ENCODE measurements at regions not wholly inside any gene's neighbourhood (a gene's known extent, or its start where the extent isn't known, plus 50 kb on each side); places are given as distances from the start of the nearest gene placed in this dataset.

- no peak for DNase-seq (ENCODE audit: low read depth)
Observed at GRCh38 chr13:33372251-33372919, 86.8 kb upstream of the STARD13 start.

DNA sequence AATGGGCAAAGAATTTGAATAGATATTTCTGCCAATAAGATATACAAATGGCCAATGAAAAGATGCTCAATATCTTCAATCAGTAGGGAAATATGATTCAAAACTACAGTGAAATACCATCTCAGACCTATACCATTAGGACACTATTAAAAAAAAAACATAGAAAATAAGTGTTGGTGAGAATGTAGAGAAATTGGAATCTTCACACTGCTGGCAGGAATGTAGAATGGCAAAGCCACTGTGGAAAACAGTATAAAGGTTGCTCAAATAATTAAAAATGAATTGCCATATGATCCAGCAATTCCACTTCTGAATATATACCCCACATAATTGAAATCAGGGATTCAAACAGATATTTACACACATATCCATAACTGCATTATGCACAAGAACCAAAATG, 88.1 kb upstream of the STARD13 start:
- DNase-seq (ENCODE audit: low read depth), result no peak

GRCh38 chr13:33375421-33375820, 89.9 kb upstream of the STARD13 start:
- DNase-seq (ENCODE audit: low read depth), result no peak

- no peak for DNase-seq (ENCODE audit: low read depth)
Observed at GRCh38 chr13:33376212-33376611, 90.7 kb upstream of the STARD13 start.

DNA sequence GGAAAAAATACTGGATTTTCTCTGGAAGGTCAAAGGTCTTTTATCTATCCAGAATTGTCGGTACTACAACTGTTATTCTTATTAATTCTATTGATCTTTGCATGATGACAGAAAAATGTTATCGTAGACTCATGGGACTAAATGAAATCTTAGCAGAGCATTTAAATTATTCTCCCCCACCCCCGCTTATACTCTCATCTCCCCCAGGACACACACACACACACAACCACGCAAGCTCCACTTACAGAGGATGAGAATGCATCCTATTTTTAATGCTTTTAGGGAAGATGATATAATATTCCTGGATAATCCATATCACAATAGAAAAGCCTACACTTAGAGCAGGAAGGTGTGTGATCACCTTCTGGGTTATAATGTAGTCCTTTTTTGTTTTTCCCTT, 91.9 kb upstream of the STARD13 start:
- DNase-seq (ENCODE audit: low read depth), result no peak

DNA sequence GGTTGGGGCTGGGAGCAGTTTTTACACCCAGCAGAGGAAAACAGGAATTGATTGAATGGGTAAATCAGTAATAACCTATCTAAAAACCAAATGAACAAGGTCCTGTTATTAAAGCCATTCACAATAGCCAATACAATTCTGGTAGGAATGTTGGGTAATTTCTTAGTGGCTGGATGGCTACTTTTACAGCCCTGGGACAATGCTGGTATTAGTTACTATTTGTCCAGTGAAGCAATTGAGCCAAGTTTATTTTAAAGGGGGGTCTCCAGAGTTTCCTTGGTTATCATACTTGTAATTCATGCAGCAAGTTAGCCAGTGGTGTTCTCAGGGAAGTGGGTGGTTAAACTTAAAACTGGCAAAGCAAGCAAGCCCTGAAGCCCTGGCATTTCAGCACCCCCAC, 92.3 kb upstream of the STARD13 start:
- no peak for DNase-seq (ENCODE audit: low read depth)

DNA sequence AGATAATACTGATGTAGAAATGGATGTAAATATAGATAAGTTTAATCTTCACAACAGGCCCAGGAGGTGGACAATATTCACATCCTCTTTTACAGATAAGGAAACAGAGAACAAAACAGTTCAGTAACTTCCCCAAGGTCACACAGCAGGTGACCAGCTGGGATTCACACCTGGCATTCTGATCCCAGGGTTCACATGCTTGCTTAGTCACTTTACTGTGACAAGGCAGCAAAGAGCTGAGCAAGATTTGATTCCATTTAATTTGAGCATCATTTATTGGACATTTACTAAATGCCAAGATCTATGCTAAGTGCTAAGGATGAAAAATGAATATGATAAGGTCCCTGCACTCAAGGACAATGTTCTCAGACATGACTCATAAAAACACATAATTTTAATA, 94.1 kb upstream of the STARD13 start:
- no peak for DNase-seq (ENCODE audit: low read depth)

- DNase-seq (ENCODE audit: low read depth), result no peak
Observed at GRCh38 chr13:33380487-33381079, 95.0 kb upstream of the STARD13 start.

DNA sequence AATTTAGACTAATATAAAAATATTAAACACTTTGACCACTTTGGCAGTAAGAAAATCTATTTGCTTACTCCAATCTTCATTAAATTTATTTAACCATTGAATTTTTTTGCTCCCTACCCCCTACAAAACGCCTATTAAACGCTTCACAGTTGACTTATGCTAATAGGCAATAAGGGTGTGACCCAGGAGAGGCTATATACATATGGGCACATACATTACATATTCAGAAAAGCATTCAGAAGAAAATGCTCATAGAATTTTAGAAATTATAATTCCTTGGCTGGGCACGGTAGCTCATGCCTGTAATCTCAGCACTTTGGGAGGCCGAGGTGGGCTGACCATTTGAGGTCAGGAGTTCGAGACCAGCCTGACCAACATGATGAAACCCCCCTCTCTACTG, 95.6 kb upstream of the STARD13 start:
- DNase-seq (ENCODE audit: low read depth), result no peak

DNA sequence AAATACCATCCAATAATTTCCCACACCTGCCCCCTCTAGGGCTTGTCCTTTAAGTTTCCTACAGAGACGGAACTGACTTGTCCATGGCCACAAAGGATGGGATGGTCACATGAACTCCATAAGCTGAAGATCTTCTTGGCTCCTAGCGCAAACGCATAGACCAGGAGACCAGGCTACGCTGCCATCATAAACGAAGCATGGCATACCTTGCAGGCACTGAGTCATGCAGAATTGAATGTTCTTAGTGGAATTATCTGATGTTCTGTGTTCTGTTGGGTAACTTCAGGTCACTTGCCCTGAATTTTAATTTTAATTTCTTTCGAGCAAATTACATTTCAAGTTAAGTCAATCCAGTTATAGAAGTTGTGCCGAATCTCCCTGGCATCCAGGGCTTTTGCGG, 96.4 kb upstream of the STARD13 start:
- DNase-seq (ENCODE audit: low read depth), result no peak

DNA sequence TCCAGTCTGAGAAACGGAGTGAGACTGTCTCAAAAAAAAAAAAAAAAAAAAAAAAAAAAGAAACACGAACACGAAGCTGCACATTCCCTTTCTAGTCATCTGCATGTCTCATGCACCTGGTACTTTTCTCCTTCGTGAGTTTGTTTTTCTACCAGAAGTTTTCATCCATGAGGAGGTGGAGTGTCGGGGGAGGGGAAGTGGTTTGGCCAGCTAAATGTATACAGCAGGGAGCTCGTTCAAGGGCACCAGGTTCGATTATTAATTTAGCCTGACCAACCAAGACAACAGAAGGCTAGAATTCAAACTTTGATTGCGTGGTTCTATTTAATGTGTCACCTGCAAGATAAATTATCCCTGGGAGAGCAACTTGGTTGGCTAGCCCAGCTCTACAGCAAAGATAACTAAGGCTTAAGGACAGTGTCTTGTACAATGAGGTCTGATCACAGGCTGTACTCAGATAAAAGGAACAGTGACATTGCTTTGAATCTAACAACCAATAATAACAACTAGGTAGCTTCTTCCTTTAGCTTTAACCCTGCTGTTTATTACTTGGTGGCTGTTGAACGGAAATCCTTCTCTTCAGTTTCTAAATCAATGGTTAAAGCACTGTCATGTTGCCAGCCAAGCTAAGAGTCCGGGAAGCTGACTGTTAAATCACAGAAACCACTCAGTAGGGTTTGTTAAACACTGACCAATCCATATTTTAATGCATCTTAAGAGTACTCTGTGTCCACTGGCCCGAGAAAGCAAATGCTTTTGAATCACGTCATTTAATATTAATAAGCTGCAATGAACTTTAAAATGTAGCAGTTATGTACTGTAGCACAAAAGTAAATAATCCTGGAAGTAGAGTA, 98.4 kb upstream of the STARD13 start:
- DNase-seq (ENCODE audit: low read depth), result no peak

GRCh38 chr13:33388286-33388998, 102.9 kb upstream of the STARD13 start:
- no peak for DNase-seq (ENCODE audit: low read depth)

DNA sequence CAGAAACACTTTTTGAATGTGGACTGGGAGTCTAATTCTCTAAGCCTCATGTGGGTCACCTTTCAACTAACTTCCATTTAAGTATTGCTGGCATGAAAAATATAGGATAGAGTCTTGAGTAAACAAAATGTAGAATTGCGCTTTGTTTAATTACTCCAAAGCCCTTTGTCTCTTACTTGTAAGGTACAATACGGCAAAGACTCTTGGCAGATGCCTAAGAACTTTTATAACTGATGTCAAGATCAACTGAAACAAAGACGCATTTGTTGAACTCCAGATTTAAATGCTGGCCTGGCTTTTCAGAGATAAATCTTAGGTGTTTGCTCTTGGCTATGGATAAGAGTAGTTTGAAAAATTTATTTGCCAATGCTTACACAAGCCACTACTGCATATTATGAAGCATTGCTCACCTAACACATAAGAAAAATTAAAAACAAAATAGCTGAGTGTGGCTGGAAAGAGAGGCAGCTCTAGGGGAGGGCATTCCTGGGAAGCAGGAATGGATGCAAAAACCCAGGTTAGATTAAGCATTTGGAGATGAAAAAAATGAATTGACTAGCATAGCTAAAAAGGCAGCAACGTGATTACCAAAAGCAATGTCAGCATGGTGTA, 107.3 kb upstream of the STARD13 start:
- DNase-seq (ENCODE audit: low read depth), result no peak

DNA sequence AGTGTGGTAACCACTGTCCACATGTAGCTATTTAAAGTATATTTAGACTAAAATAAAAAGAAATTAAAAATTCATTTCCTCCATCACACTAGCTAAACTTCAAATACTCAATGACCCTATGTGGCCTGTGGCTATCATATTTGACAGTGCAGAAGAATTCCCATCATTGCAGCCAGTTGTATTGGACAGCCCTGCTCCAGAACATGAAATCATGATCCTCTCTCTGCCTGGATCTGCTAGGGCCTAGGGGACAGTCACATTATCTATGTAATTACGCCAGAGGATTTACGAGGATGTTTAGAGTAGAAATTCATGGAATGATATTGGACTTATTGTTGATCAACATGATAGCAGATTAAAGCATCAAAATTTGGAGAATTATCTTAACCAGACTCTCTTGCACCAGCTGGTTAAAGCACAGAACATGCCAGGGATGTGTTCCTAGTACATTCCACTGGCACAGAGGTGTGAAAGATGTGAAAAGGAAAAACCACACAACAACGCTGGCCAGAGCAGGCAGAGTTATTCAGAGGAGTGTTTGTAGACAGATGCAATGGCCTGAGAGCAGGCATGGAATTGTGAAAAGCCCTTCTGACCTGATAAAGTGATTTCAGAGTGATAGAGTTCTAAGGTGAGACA, 108.9 kb upstream of the STARD13 start:
- no peak for DNase-seq (ENCODE audit: low read depth)

GRCh38 chr13:33401238-33401637, 115.7 kb upstream of the STARD13 start:
- DNase-seq (ENCODE audit: low read depth), result no peak

- DNase-seq (ENCODE audit: low read depth), result no peak
Observed at GRCh38 chr13:33402975-33403374, 117.4 kb upstream of the STARD13 start.

DNA sequence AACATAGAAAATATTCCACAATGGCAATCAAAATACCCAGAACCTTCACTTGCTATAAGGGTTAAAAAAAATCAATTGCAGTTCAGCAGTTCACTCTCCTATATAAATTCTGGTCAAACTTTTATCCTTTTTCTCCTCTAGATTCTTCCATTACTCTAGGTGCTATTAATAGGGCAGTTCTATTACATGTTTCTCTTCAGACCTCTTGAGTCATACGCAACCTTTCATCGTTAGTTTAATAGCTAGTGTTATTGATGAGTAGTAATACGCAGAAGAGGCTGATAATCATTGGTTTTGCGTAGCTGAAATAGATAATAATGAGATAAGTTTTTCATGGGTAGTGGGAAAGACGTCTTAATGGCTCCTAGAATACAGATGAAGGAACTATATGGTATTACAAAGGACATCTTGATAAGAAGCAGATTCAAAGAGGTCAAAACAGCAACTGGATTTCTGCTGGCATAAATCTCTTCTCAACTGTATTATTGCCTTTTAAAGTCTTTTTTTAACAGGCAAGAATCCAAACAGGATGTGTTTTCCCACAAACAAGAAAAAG, 118.3 kb upstream of the STARD13 start:
- DNase-seq (ENCODE audit: low read depth), result no peak

GRCh38 chr13:33405371-33405770, 119.8 kb upstream of the STARD13 start:
- no peak for DNase-seq (ENCODE audit: low read depth)

DNA sequence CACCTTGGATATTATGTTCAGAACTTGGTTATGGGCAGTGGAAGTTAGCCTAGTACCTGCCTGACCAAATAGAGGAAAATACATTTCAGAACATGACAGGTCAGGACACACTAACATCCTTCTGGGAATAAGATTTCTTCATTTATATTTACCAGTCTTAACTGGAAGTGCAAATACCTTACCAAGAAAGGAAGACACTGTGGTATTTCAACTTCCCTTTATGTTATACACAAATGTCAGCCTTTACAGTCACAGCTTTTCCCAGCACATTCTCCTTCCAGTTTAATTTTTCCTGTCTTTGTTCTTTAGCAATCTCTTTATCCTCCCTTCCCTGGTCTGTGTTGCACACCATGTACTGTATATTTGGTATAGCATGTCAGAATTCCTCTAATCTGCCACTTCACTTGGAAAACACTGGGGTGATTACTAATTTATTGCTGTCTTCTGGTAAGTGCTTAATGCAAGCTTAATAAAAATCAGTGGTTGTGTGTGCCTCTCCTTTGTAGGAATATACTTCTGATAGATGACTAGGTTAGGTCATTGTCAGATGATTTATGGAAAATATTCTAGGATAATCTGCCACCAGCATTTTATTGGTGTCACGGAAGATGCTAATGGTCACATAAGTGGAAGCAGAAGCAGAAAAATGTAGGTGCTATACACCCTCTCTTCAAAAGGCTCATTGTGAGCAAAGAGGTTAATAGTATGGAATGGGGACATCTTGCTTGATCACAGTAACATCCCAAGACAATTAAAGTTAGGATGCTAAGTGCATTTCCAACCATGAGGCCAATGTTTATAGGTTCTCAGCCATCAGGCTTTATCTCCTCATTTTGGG, 124.3 kb upstream of the STARD13 start:
- DNase-seq (ENCODE audit: low read depth), result no peak

- no peak for DNase-seq (ENCODE audit: low read depth)
Observed at GRCh38 chr13:33410619-33411018, 125.1 kb upstream of the STARD13 start.

All from stimulated activated CD4-positive, alpha-beta T cell treated with anti-CD3 and anti-CD28 coated beads, Interleukin-2, amount 100 ng/mL, for 4 hours (primary cell).